B cell (primary cell): ENCODE measurements at regions not wholly inside any gene's neighbourhood (a gene's known extent, or its start where the extent isn't known, plus 50 kb on each side); places are given as distances from the start of the nearest gene placed in this dataset.

ENCODE experiments used
- ATAC-seq: fragments of 200-7000 bp; cut with Tn5 transposase; one replicate; pipeline ENCODE4 v1.10.0; 2021; ENCODE audit warnings: low read depth, mild to moderate bottlenecking, moderate number of reproducible peaks, moderate library complexity
- CTCF ChIA-PET: fragments of 350-600 bp; sonication (Branson Sonifier 250); formaldehyde crosslinking; loops from one replicate; lab custom pipeline; 2021; ENCODE audit warnings: antibody characterized with exemption, inconsistent platforms; lab: Charles Lee
- POLR2A ChIA-PET: fragments of 350-600 bp; sonication (Branson Sonifier 250); formaldehyde crosslinking; loops from one replicate; lab custom pipeline; 2021; ENCODE audit warnings: antibody characterized with exemption; lab: Charles Lee
- DNase-seq: peaks from one replicate; pipeline ENCODE4 v3.0.0; 2013
- H2AFZ ChIP-seq: 2 replicates; pipeline ENCODE4 v1.6.1; 2012; ENCODE audit warnings: mild to moderate bottlenecking, low read depth, low read length; ENCODE audit not compliant: insufficient read depth, poor library complexity, severe bottlenecking
- H3K27ac ChIP-seq, 2 donors: 1 replicate in 1 of 2; 2 replicates in 1 of 2; pipeline ENCODE4 v1.5.1; 2012 to 2013; ENCODE audit warnings: low read length in 2 of 2, mild to moderate bottlenecking in 2 of 2, moderate library complexity in 1 of 2
- H3K27me3 ChIP-seq, 4 experiments: fragments of 200-600 bp in 1 of 4; sonication (generic) in 1 of 4; replicated peaks in 1 of 4; 1 replicate in 2 of 4; 2 replicates in 2 of 4; pipeline versions ENCODE4 v1.6.1 to v1.7.0; 2013 to 2016; ENCODE audit warnings: low read length in 3 of 4, mild to moderate bottlenecking in 2 of 4, mixed read lengths in 1 of 4, moderate library complexity in 1 of 4; ENCODE audit not compliant: insufficient read depth in 4 of 4, control insufficient read depth in 3 of 4; ENCODE audit errors: control extremely low read depth in 1 of 4
- H3K36me3 ChIP-seq, 2 experiments: replicated peaks in 1 of 2; 1 replicate in 1 of 2; 2 replicates in 1 of 2; pipeline versions ENCODE4 v1.6.1 to v1.7.1; 2013; ENCODE audit warnings: low read length in 1 of 2; ENCODE audit not compliant: insufficient read depth in 2 of 2, control insufficient read depth in 1 of 2; ENCODE audit errors: control extremely low read depth in 1 of 2, extremely low read depth in 1 of 2
- H3K4me1 ChIP-seq, 2 donors: fragments of 200-600 bp in 1 of 2; sonication (generic) in 1 of 2; 1 replicate in 1 of 2; 2 replicates in 1 of 2; pipeline versions ENCODE4 v1.5.1 to v1.6.1; 2013 to 2017; ENCODE audit warnings: low read length in 2 of 2; ENCODE audit not compliant: control insufficient read depth in 2 of 2, insufficient read depth in 2 of 2
- H3K4me2 ChIP-seq: replicated peaks from 2 replicates; pipeline ENCODE3; 2012; ENCODE audit warnings: mild to moderate bottlenecking, low read depth, low read length; ENCODE audit not compliant: poor library complexity, severe bottlenecking
- H3K4me3 ChIP-seq, 5 experiments: fragments of 200-600 bp in 1 of 5; sonication (generic) in 1 of 5; 1 replicate in 3 of 5; 2 replicates in 2 of 5; pipeline versions ENCODE4 v1.5.1 to v1.7.0; 2011 to 2016; ENCODE audit warnings: low read length in 4 of 5, mild to moderate bottlenecking in 4 of 5, low read depth in 2 of 5, control low read depth in 1 of 5, moderate library complexity in 1 of 5; ENCODE audit not compliant: insufficient read depth in 1 of 5; ENCODE audit errors: control extremely low read depth in 1 of 5, extremely low read depth in 1 of 5
- H3K79me2 ChIP-seq: fragments of 200-600 bp; sonication (generic); one replicate; pipeline ENCODE4 v1.6.0; 2016; ENCODE audit warnings: low read length; ENCODE audit not compliant: control insufficient read depth, insufficient read depth
- H3K9ac ChIP-seq: fragments of 200-600 bp; sonication (generic); 2 replicates; pipeline ENCODE4 v1.6.1; 2017; ENCODE audit warnings: mild to moderate bottlenecking, low read length, moderate library complexity
- H3K9me3 ChIP-seq, 3 donors: one replicate each; pipeline versions ENCODE4 v1.6.1 to v1.7.1; 2013; ENCODE audit warnings: low read length in 2 of 3; ENCODE audit not compliant: control insufficient read depth in 2 of 3, insufficient read depth in 1 of 3; ENCODE audit errors: control extremely low read depth in 1 of 3
- H4K20me1 ChIP-seq: 2 replicates; pipeline ENCODE4 v1.6.0; 2012; ENCODE audit warnings: mild to moderate bottlenecking, low read length; ENCODE audit not compliant: insufficient read depth, control insufficient read depth, poor library complexity, severe bottlenecking
- H3K27ac Mint-ChIP-seq: one replicate; pipeline ENCODE4 v1.8.0; 2021; ENCODE audit warnings: mixed read lengths
- H3K27me3 Mint-ChIP-seq: one replicate; pipeline ENCODE4 v1.8.0; 2021; ENCODE audit warnings: mixed read lengths
- H3K4me1 Mint-ChIP-seq: one replicate; pipeline ENCODE4 v1.8.0; 2021; ENCODE audit warnings: mixed read lengths
- H3K4me3 Mint-ChIP-seq: one replicate; pipeline ENCODE4 v1.8.0; 2021; ENCODE audit warnings: mixed read lengths
- H3K9me3 Mint-ChIP-seq: one replicate; pipeline ENCODE4 v1.8.0; 2022; ENCODE audit warnings: mixed read lengths; ENCODE audit not compliant: insufficient read depth
- CTCF ChIP-seq: fragments of 200-600 bp; IDR thresholded peaks from one replicate; pipeline ENCODE4 v1.8.0; 2022; ENCODE audit warnings: antibody characterized with exemption, mild to moderate bottlenecking
- EZH2 ChIP-seq: IDR thresholded peaks from 2 replicates; pipeline ENCODE4 v1.6.1; 2012; ENCODE audit warnings: borderline replicate concordance, low read depth, mild to moderate bottlenecking, moderate library complexity, low read length; ENCODE audit not compliant: insufficient read depth, poor library complexity, severe bottlenecking
- WGBS: methylation state at CpG from one replicate; pipeline ENCODE4 v1.1.5; 2013; ENCODE audit warnings: missing lambda C conversion rate; ENCODE audit not compliant: insufficient coverage; 5-methylcytosine and 5-hydroxymethylcytosine counted together
- intact Hi-C: fragments of 100-400 bp; cut with micrococcal nuclease; formaldehyde crosslinking; loops from one replicate; pipeline ENCODE4 v1.10.0; 2022

DNA sequence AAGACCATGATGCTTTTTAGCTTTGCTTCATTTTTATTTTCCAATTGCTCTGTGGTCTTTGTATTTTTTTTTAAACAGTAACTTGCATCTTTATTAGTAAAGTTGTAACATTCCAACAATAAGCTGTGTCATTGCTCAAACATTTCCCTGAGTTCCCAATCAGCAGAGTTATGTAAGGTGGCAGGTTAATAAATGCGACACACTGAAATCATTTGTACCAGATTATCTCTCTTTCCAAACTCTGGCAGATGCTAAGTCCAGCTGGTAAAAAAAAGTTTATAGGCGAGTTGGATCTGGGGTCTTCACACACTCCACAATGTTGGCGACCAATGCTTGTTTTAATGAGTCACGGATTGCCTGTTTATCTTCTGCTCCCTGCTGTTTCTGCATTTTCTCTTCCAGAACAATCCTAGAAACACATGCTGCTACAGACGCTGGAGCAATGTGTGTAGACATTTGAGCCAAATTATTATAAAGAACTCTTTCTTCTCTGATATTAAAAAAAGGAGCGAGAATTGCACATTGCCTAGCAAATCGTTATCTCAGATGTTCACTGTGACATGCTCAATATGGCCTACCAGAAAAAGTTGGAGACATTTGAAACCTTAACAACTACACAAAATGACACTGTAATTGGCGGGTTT, 113.6 kb upstream of the IFNGR1 start:
- H2AFZ ChIP-seq = no peak overlapping the region
- POLR2A ChIA-PET = no interaction called here
- DNase-seq (no peak), ATAC-seq (no peak)
- H3K4me3 Mint-ChIP-seq = no peak overlapping the region
- no peak overlapping the region for H3K27ac ChIP-seq
- no peaks in the 10 kb centered on the region for H3K9me3 Mint-ChIP-seq
- no peaks in the 10 kb centered on the region for H3K4me1 Mint-ChIP-seq
- H4K20me1 ChIP-seq = no peaks in the 10 kb centered on the region
- TF ChIP-seq EZH2 = no peak
- no peak for TF ChIP-seq CTCF
- H3K27me3 ChIP-seq = no peaks in the 10 kb centered on the region
- H3K4me1 ChIP-seq = no peaks in the 10 kb centered on the region
- H3K4me3 ChIP-seq = no peak overlapping the region
- peaks cover 24% of the 10 kb centered on the region for H3K27me3 Mint-ChIP-seq
- no peaks in the 10 kb centered on the region for H3K79me2 ChIP-seq
- H3K27ac Mint-ChIP-seq = no peak overlapping the region
- intact Hi-C loops = no loop called here
- no peaks in the 10 kb centered on the region for H3K36me3 ChIP-seq
- H3K9ac ChIP-seq = no peak overlapping the region
- H3K4me2 ChIP-seq = no peak overlapping the region
- peaks cover 0 to 4% (median 0%) of the 10 kb centered on the region in 3 donors for H3K9me3 ChIP-seq
- 92% methylated on average over 4 of the region's 8 CpGs for WGBS
- CTCF ChIA-PET = no interaction called here

GRCh38 chr6:137323860-137324259, 104.7 kb upstream of the IFNGR1 start:
- H3K27me3 Mint-ChIP-seq = no peaks in the 10 kb centered on the region
- intact Hi-C loops = no loop called here
- peak; percentile 31 for ATAC-seq
- H3K9me3 ChIP-seq = no peaks in the 10 kb centered on the region
- H3K9me3 Mint-ChIP-seq = no peaks in the 10 kb centered on the region
- no peak overlapping the region for H3K4me2 ChIP-seq
- H3K36me3 ChIP-seq = no peaks in the 10 kb centered on the region
- no peaks in the 10 kb centered on the region for H4K20me1 ChIP-seq
- POLR2A ChIA-PET = no interaction called here
- no CpG with 5 or more reads among the region's 1 CpG for WGBS
- no peak overlapping the region for H3K27ac Mint-ChIP-seq
- H2AFZ ChIP-seq = no peak overlapping the region
- no peaks in the 10 kb centered on the region for H3K79me2 ChIP-seq
- no peaks in the 10 kb centered on the region for H3K4me1 ChIP-seq
- no peak overlapping the region for H3K4me3 ChIP-seq
- TF ChIP-seq EZH2 = no peak
- TF ChIP-seq CTCF = no peak
- no peak overlapping the region for H3K27ac ChIP-seq
- DNase-seq = no peak
- H3K4me1 Mint-ChIP-seq = no peaks in the 10 kb centered on the region
- H3K4me3 Mint-ChIP-seq = no peak overlapping the region
- H3K27me3 ChIP-seq = no peaks in the 10 kb centered on the region
- CTCF ChIA-PET = interaction anchor here (1.2 to 2.5 kb wide), 3 partner anchors 8 to 229 kb away, joined by 3 to 10 read pairs (median 8); no protein-coding TSS in a partner anchor
- no peak overlapping the region for H3K9ac ChIP-seq
